ENCODE measurements at regions not wholly inside any gene's neighbourhood (a gene's known extent, or its start where the extent isn't known, plus 50 kb on each side); places are given as distances from the start of the nearest gene placed in this dataset.

DNA sequence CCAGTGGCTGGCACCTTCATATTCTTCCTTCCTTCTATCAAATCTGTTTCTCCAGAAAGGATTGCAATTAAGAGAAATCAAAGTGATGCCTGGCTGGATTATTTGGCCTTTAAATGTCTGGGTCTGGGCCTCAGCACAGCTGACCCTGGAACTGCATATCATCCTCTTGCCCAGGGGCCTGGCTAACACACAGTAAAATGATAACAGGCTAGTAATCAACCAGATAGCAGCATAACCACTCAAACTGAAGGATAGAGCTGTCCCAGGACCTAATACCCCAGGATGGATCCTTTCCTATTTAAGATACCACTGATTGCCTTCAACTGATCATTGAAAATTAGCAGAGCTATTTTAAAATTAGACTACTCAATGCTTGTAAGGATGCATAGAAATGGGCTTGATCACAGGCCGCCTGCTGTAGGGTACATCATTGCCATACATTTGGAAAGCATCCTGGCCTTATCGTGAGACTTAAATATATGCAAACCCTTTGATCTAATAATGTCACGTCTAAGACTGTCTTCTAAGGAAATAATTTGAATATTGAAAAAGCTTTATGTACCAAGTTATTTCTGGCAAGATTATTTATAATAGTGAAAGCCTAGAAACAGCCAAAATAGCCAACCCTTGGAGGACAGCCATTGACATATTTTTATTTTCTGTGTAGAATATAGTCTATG is 144.0 kb upstream of the CHST15 start:
- no peak for DNase-seq
- no peaks in the 10 kb centered on the region for H3K27me3 ChIP-seq
- TF ChIP-seq POLR2A (IDR thresholded peaks at IDR 0.05), result no peak
- TF ChIP-seq, protein P1, sequence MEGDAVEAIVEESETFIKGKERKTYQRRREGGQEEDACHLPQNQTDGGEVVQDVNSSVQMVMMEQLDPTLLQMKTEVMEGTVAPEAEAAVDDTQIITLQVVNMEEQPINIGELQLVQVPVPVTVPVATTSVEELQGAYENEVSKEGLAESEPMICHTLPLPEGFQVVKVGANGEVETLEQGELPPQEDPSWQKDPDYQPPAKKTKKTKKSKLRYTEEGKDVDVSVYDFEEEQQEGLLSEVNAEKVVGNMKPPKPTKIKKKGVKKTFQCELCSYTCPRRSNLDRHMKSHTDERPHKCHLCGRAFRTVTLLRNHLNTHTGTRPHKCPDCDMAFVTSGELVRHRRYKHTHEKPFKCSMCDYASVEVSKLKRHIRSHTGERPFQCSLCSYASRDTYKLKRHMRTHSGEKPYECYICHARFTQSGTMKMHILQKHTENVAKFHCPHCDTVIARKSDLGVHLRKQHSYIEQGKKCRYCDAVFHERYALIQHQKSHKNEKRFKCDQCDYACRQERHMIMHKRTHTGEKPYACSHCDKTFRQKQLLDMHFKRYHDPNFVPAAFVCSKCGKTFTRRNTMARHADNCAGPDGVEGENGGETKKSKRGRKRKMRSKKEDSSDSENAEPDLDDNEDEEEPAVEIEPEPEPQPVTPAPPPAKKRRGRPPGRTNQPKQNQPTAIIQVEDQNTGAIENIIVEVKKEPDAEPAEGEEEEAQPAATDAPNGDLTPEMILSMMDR (IDR thresholded peaks at IDR 0.05), result no peak
- H3K4me1 ChIP-seq, result no peaks in the 10 kb centered on the region
- no peaks in the 10 kb centered on the region for H3K9me3 ChIP-seq
- H3K36me3 ChIP-seq, result no peaks in the 10 kb centered on the region
- no peak overlapping the region for H3K4me3 ChIP-seq
- H3K27ac ChIP-seq, result no peak overlapping the region

DNA sequence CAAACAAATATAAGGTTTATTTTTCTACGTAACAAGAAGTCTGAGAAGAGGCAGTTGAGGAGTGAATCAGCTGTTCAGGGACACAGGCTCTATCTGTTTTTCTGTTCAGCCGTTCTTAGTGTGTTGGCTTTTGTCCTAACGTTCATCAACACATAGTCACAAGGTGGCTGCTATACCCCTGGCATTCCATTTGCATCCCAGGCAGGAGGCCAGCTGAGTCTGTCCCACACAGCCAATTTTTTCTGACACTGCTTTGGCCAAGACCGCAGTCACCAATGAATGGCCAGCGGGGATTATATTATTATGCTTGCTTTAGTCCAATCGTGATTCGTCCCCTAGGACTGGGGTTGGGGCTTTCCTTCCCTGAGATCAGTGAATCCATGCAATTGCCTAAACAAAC is 143.4 kb upstream of the CHST15 start:
- no peak overlapping the region for H3K4me3 ChIP-seq
- H3K9me3 ChIP-seq, result no peaks in the 10 kb centered on the region
- DNase-seq, result no peak
- H3K36me3 ChIP-seq, result no peaks in the 10 kb centered on the region
- TF ChIP-seq POLR2A (IDR thresholded peaks at IDR 0.05), result no peak
- TF ChIP-seq, protein P1 (IDR thresholded peaks at IDR 0.05), result no peak
- H3K4me1 ChIP-seq, result no peaks in the 10 kb centered on the region
- no peak overlapping the region for H3K27ac ChIP-seq
- H3K27me3 ChIP-seq, result no peaks in the 10 kb centered on the region

- Histone ChIP-seq H3K4me1 (no peaks in the 10 kb centered on the region), H3K27ac (no peak overlapping the region)
Measured at GRCh38 chr10:124236136-124236535, 142.7 kb upstream of the CHST15 start.

GRCh38 chr10:124235232-124235631 is 141.8 kb upstream of the CHST15 start:
- no peak for DNase-seq
- no peak for TF ChIP-seq POLR2A (IDR thresholded peaks at IDR 0.05)
- TF ChIP-seq, protein P1 (IDR thresholded peaks at IDR 0.05), result no peak
- no peak overlapping the region for H3K4me3 ChIP-seq
- no peak overlapping the region for H3K27ac ChIP-seq
- H3K9me3 ChIP-seq, result no peaks in the 10 kb centered on the region
- H3K27me3 ChIP-seq, result no peaks in the 10 kb centered on the region
- no peaks in the 10 kb centered on the region for H3K36me3 ChIP-seq
- H3K4me1 ChIP-seq, result no peaks in the 10 kb centered on the region

More at GRCh38 chr10:124236136-124236535, 142.7 kb upstream of the CHST15 start:
- DNase-seq, result no peak
- no peak overlapping the region for H3K4me3 ChIP-seq
- no peaks in the 10 kb centered on the region for H3K36me3 ChIP-seq
- H3K27me3 ChIP-seq, result no peaks in the 10 kb centered on the region
- TF ChIP-seq POLR2A (IDR thresholded peaks at IDR 0.05), result no peak
- TF ChIP-seq, protein P1 (IDR thresholded peaks at IDR 0.05), result no peak
- H3K9me3 ChIP-seq, result no peaks in the 10 kb centered on the region

- Histone ChIP-seq H3K4me3 (no peak overlapping the region), H3K36me3 (no peaks in the 10 kb centered on the region), H3K27me3 (no peaks in the 10 kb centered on the region), H3K27ac (no peak overlapping the region), H3K4me1 (no peaks in the 10 kb centered on the region), H3K9me3 (no peaks in the 10 kb centered on the region)
- DNase-seq, result no peak
- TF ChIP-seq, protein P1 (IDR thresholded peaks at IDR 0.05), result no peak
- TF ChIP-seq POLR2A (IDR thresholded peaks at IDR 0.05), result no peak
Measured at GRCh38 chr10:124233546-124234138, 140.2 kb upstream of the CHST15 start.

All from Peyer's patch (tissue), 4 donors.